ENCODE measurements at regions not wholly inside any gene's neighbourhood (a gene's known extent, or its start where the extent isn't known, plus 50 kb on each side); places are given as distances from the start of the nearest gene placed in this dataset.

- Mint-ChIP-seq H3K4me1 (no peaks in the 10 kb centered on the region), H3K27ac (no peak overlapping the region), H3K4me3 (no peak overlapping the region), H3K36me3 (no peaks in the 10 kb centered on the region), H3K9me3 (peaks cover 6% of the 10 kb centered on the region)
- DNase-seq (ENCODE audit: low spot score in 2 of 2) (no peak), ATAC-seq (no peak)
Observed at GRCh38 chr4:173794662-173795061, 264.6 kb upstream of the HAND2 start.

- peaks cover 6% of the 10 kb centered on the region for H3K9me3 Mint-ChIP-seq
- no peak overlapping the region for H3K27ac Mint-ChIP-seq
- no peak overlapping the region for H3K4me3 Mint-ChIP-seq
- no peak for DNase-seq (ENCODE audit: low spot score in 2 of 2)
- H3K36me3 Mint-ChIP-seq: no peaks in the 10 kb centered on the region
- H3K4me1 Mint-ChIP-seq: no peaks in the 10 kb centered on the region
- ATAC-seq: no peak
Observed at GRCh38 chr4:173793937-173794510, 264.0 kb upstream of the HAND2 start.

- Mint-ChIP-seq H3K9me3 (peaks cover 2% of the 10 kb centered on the region), H3K4me3 (no peak overlapping the region), H3K36me3 (no peaks in the 10 kb centered on the region), H3K27ac (no peak overlapping the region), H3K4me1 (no peaks in the 10 kb centered on the region)
- DNase-seq (ENCODE audit: low spot score in 2 of 2) (no peak), ATAC-seq (no peak)
Observed at GRCh38 chr4:173782660-173783059, 252.6 kb upstream of the HAND2 start.

- Mint-ChIP-seq H3K36me3 (no peaks in the 10 kb centered on the region), H3K9me3 (peaks cover 12% of the 10 kb centered on the region), H3K27ac (no peak overlapping the region), H3K4me3 (no peak overlapping the region), H3K4me1 (no peaks in the 10 kb centered on the region)
- DNase-seq (ENCODE audit: low spot score in 2 of 2) (no peak), ATAC-seq (no peak)
Observed at GRCh38 chr4:173777921-173778320, 247.9 kb upstream of the HAND2 start.

- ATAC-seq: no peak
- H3K36me3 Mint-ChIP-seq: no peaks in the 10 kb centered on the region
Observed at GRCh38 chr4:173777421-173777820, 247.4 kb upstream of the HAND2 start.

GRCh38 chr4:173769568-173769967 lies 239.5 kb upstream of the HAND2 start:
- ATAC-seq: no peak
- Mint-ChIP-seq H3K4me1 (no peaks in the 10 kb centered on the region), H3K36me3 (no peaks in the 10 kb centered on the region), H3K4me3 (no peak overlapping the region), H3K27ac (no peak overlapping the region), H3K9me3 (no peaks in the 10 kb centered on the region)
- DNase-seq (ENCODE audit: low spot score in 2 of 2): no peak

More at GRCh38 chr4:173777421-173777820, 247.4 kb upstream of the HAND2 start:
- DNase-seq (ENCODE audit: low spot score in 2 of 2): no peak
- Mint-ChIP-seq H3K4me3 (no peak overlapping the region), H3K9me3 (peaks cover 12% of the 10 kb centered on the region), H3K4me1 (no peaks in the 10 kb centered on the region), H3K27ac (no peak overlapping the region)

- Mint-ChIP-seq H3K4me3 (no peak overlapping the region), H3K27ac (no peak overlapping the region), H3K9me3 (no peaks in the 10 kb centered on the region), H3K4me1 (no peaks in the 10 kb centered on the region), H3K36me3 (no peaks in the 10 kb centered on the region)
- ATAC-seq (no peak), DNase-seq (ENCODE audit: low spot score in 2 of 2) (no peak)
Observed at GRCh38 chr4:173767650-173768049, 237.6 kb upstream of the HAND2 start.

- Mint-ChIP-seq H3K36me3 (no peaks in the 10 kb centered on the region), H3K9me3 (no peaks in the 10 kb centered on the region), H3K27ac (no peak overlapping the region), H3K4me3 (no peak overlapping the region), H3K4me1 (no peaks in the 10 kb centered on the region)
- no peak for DNase-seq (ENCODE audit: low spot score in 2 of 2)
- ATAC-seq: no peak
Observed at GRCh38 chr4:173766171-173766600, 236.2 kb upstream of the HAND2 start.

- no peaks in the 10 kb centered on the region for H3K4me1 Mint-ChIP-seq
- H3K36me3 Mint-ChIP-seq: no peaks in the 10 kb centered on the region
- H3K27ac Mint-ChIP-seq: no peak overlapping the region
- no peaks in the 10 kb centered on the region for H3K9me3 Mint-ChIP-seq
- DNase-seq (ENCODE audit: low spot score in 2 of 2) (no peak), ATAC-seq (no peak)
- H3K4me3 Mint-ChIP-seq: no peak overlapping the region
Observed at GRCh38 chr4:173765751-173766150, 235.7 kb upstream of the HAND2 start.

- DNase-seq (ENCODE audit: low spot score in 2 of 2) (no peak), ATAC-seq (no peak)
- Mint-ChIP-seq H3K36me3 (no peaks in the 10 kb centered on the region), H3K4me3 (no peak overlapping the region), H3K9me3 (no peaks in the 10 kb centered on the region), H3K4me1 (no peaks in the 10 kb centered on the region), H3K27ac (no peak overlapping the region)
Observed at GRCh38 chr4:173763389-173763788, 233.4 kb upstream of the HAND2 start.

GRCh38 chr4:173761938-173762337 lies 231.9 kb upstream of the HAND2 start:
- H3K4me1 Mint-ChIP-seq: no peaks in the 10 kb centered on the region
- H3K4me3 Mint-ChIP-seq: no peak overlapping the region
- no peak overlapping the region for H3K27ac Mint-ChIP-seq
- DNase-seq (ENCODE audit: low spot score in 2 of 2) (no peak), ATAC-seq (no peak)
- no peaks in the 10 kb centered on the region for H3K36me3 Mint-ChIP-seq
- H3K9me3 Mint-ChIP-seq: no peaks in the 10 kb centered on the region

GRCh38 chr4:173761236-173761635 lies 231.2 kb upstream of the HAND2 start:
- ATAC-seq (no peak), DNase-seq (ENCODE audit: low spot score in 2 of 2) (no peak)
- Mint-ChIP-seq H3K27ac (no peak overlapping the region), H3K4me3 (no peak overlapping the region), H3K9me3 (no peaks in the 10 kb centered on the region), H3K36me3 (no peaks in the 10 kb centered on the region), H3K4me1 (no peaks in the 10 kb centered on the region)

GRCh38 chr4:173758132-173758531 lies 228.1 kb upstream of the HAND2 start:
- DNase-seq (ENCODE audit: low spot score in 2 of 2) (no peak), ATAC-seq (no peak)
- no peak overlapping the region for H3K27ac Mint-ChIP-seq
- H3K4me1 Mint-ChIP-seq: no peaks in the 10 kb centered on the region
- H3K36me3 Mint-ChIP-seq: no peaks in the 10 kb centered on the region
- no peak overlapping the region for H3K4me3 Mint-ChIP-seq
- H3K9me3 Mint-ChIP-seq: no peaks in the 10 kb centered on the region

- Mint-ChIP-seq H3K36me3 (no peaks in the 10 kb centered on the region), H3K27ac (no peak overlapping the region), H3K4me1 (no peaks in the 10 kb centered on the region), H3K9me3 (no peaks in the 10 kb centered on the region), H3K4me3 (no peak overlapping the region)
- DNase-seq (ENCODE audit: low spot score in 2 of 2): no peak
- no peak for ATAC-seq
Observed at GRCh38 chr4:173753408-173753807, 223.4 kb upstream of the HAND2 start.

GRCh38 chr4:173752610-173753230 lies 222.7 kb upstream of the HAND2 start:
- no peaks in the 10 kb centered on the region for H3K4me1 Mint-ChIP-seq
- H3K9me3 Mint-ChIP-seq: no peaks in the 10 kb centered on the region
- peak in 1 of 2 donors; percentile 51 for DNase-seq (ENCODE audit: low spot score in 2 of 2)
- H3K36me3 Mint-ChIP-seq: no peaks in the 10 kb centered on the region
- H3K4me3 Mint-ChIP-seq: no peak overlapping the region
- no peak for ATAC-seq
- H3K27ac Mint-ChIP-seq: no peak overlapping the region

GRCh38 chr4:173748353-173748752 lies 218.3 kb upstream of the HAND2 start:
- Mint-ChIP-seq H3K9me3 (no peaks in the 10 kb centered on the region), H3K4me3 (no peak overlapping the region), H3K4me1 (no peaks in the 10 kb centered on the region), H3K27ac (no peak overlapping the region), H3K36me3 (no peaks in the 10 kb centered on the region)
- DNase-seq (ENCODE audit: low spot score in 2 of 2) (no peak), ATAC-seq (no peak)

Measured in stimulated activated effector memory CD8-positive, alpha-beta T cell treated with anti-CD3 and anti-CD28 coated beads, Interleukin-12 subunit alpha, Interleukin-12 subunit beta, amount 100 ng/mL, for 72 hours (primary cell).